ENCODE measurements at regions not wholly inside any gene's neighbourhood (a gene's known extent, or its start where the extent isn't known, plus 50 kb on each side); places are given as distances from the start of the nearest gene placed in this dataset.

DNA sequence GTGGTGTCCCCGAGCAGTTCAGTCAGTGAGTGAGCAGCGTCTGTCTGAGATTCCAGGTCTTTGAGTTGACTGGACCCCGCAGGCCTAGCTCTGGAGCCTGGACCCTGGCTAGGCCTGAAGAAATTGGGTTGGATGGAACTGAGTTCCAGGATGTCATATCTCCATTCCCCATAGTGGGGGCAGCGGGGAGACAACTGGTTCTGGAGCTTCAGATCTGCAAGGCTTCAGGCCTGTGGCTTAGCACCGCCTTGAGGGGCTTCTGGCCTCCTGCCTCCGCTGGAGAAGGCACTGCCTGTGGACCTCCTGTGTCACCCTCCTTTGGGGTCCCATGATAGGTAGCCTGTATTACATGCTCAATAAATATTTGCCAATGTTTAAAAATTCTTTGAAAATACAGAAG, 288.4 kb upstream of the ID2 start:
- no peak overlapping the region for H2AFZ ChIP-seq (ENCODE audit: low read depth)
- H3K27me3 ChIP-seq (ENCODE audit: insufficient read depth, low read depth): no peaks in the 10 kb centered on the region

GRCh38 chr2:8394131-8394530, 287.7 kb upstream of the ID2 start:
- H3K4me3 ChIP-seq (IDR thresholded peaks at IDR 0.05; ENCODE audit: insufficient read depth, low read depth, low read length): no peak overlapping the region
- no peaks in the 10 kb centered on the region for H4K20me1 ChIP-seq (ENCODE audit: insufficient read depth)
- no peaks in the 10 kb centered on the region for H3K36me3 ChIP-seq (ENCODE audit: insufficient read depth)
- TF ChIP-seq, protein P1, sequence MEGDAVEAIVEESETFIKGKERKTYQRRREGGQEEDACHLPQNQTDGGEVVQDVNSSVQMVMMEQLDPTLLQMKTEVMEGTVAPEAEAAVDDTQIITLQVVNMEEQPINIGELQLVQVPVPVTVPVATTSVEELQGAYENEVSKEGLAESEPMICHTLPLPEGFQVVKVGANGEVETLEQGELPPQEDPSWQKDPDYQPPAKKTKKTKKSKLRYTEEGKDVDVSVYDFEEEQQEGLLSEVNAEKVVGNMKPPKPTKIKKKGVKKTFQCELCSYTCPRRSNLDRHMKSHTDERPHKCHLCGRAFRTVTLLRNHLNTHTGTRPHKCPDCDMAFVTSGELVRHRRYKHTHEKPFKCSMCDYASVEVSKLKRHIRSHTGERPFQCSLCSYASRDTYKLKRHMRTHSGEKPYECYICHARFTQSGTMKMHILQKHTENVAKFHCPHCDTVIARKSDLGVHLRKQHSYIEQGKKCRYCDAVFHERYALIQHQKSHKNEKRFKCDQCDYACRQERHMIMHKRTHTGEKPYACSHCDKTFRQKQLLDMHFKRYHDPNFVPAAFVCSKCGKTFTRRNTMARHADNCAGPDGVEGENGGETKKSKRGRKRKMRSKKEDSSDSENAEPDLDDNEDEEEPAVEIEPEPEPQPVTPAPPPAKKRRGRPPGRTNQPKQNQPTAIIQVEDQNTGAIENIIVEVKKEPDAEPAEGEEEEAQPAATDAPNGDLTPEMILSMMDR (conservative IDR thresholded peaks at IDR 0.05; ENCODE audit: low read depth, low read length): no peak
- H3K4me1 ChIP-seq (ENCODE audit: low read depth, poor library complexity, severe bottlenecking): no peaks in the 10 kb centered on the region
- no peaks in the 10 kb centered on the region for H3K79me2 ChIP-seq (ENCODE audit: insufficient read depth, low read depth)
- H3K27ac ChIP-seq: no peak overlapping the region
- no peaks in the 10 kb centered on the region for H3K27me3 ChIP-seq (ENCODE audit: insufficient read depth, low read depth)
- no peak overlapping the region for H2AFZ ChIP-seq (ENCODE audit: low read depth)
- no peak overlapping the region for H3K9ac ChIP-seq
- H3K4me2 ChIP-seq: no peak overlapping the region

More for the DNA sequence above, 288.4 kb upstream of the ID2 start:
- H3K9ac ChIP-seq: no peak overlapping the region
- H3K36me3 ChIP-seq (ENCODE audit: insufficient read depth): no peaks in the 10 kb centered on the region
- no peak overlapping the region for H3K27ac ChIP-seq
- TF ChIP-seq, protein P1 (conservative IDR thresholded peaks at IDR 0.05; ENCODE audit: low read depth, low read length): no peak
- H3K79me2 ChIP-seq (ENCODE audit: insufficient read depth, low read depth): no peaks in the 10 kb centered on the region
- H3K4me3 ChIP-seq (IDR thresholded peaks at IDR 0.05; ENCODE audit: insufficient read depth, low read depth, low read length): no peak overlapping the region
- H3K4me2 ChIP-seq: no peak overlapping the region
- H3K4me1 ChIP-seq (ENCODE audit: low read depth, poor library complexity, severe bottlenecking): no peaks in the 10 kb centered on the region
- H4K20me1 ChIP-seq (ENCODE audit: insufficient read depth): no peaks in the 10 kb centered on the region

GRCh38 chr2:8394569-8395359, 287.1 kb upstream of the ID2 start:
- no peaks in the 10 kb centered on the region for H4K20me1 ChIP-seq (ENCODE audit: insufficient read depth)
- no peak overlapping the region for H3K4me2 ChIP-seq
- H3K79me2 ChIP-seq (ENCODE audit: insufficient read depth, low read depth): no peaks in the 10 kb centered on the region
- no peak overlapping the region for H3K9ac ChIP-seq
- no peaks in the 10 kb centered on the region for H3K4me1 ChIP-seq (ENCODE audit: low read depth, poor library complexity, severe bottlenecking)
- H2AFZ ChIP-seq (ENCODE audit: low read depth): no peak overlapping the region
- no peak overlapping the region for H3K27ac ChIP-seq
- H3K27me3 ChIP-seq (ENCODE audit: insufficient read depth, low read depth): no peaks in the 10 kb centered on the region
- H3K4me3 ChIP-seq (IDR thresholded peaks at IDR 0.05; ENCODE audit: insufficient read depth, low read depth, low read length): no peak overlapping the region
- TF ChIP-seq, protein P1 (conservative IDR thresholded peaks at IDR 0.05; ENCODE audit: low read depth, low read length): no peak
- no peaks in the 10 kb centered on the region for H3K36me3 ChIP-seq (ENCODE audit: insufficient read depth)

GRCh38 chr2:8395718-8396117, 286.1 kb upstream of the ID2 start:
- no peak overlapping the region for H3K27ac ChIP-seq
- no peak overlapping the region for H3K4me3 ChIP-seq (IDR thresholded peaks at IDR 0.05; ENCODE audit: insufficient read depth, low read depth, low read length)
- no peak overlapping the region for H3K4me2 ChIP-seq
- no peaks in the 10 kb centered on the region for H3K79me2 ChIP-seq (ENCODE audit: insufficient read depth, low read depth)
- H3K36me3 ChIP-seq (ENCODE audit: insufficient read depth): no peaks in the 10 kb centered on the region
- no peak overlapping the region for H2AFZ ChIP-seq (ENCODE audit: low read depth)
- H3K9ac ChIP-seq: no peak overlapping the region
- TF ChIP-seq, protein P1 (conservative IDR thresholded peaks at IDR 0.05; ENCODE audit: low read depth, low read length): no peak
- H3K27me3 ChIP-seq (ENCODE audit: insufficient read depth, low read depth): no peaks in the 10 kb centered on the region
- no peaks in the 10 kb centered on the region for H3K4me1 ChIP-seq (ENCODE audit: low read depth, poor library complexity, severe bottlenecking)
- H4K20me1 ChIP-seq (ENCODE audit: insufficient read depth): no peaks in the 10 kb centered on the region

Measured in KMS-11 (cell line).